Common myeloid progenitor, CD34-positive (primary cell): ENCODE measurements at regions not wholly inside any gene's neighbourhood (a gene's known extent, or its start where the extent isn't known, plus 50 kb on each side); places are given as distances from the start of the nearest gene placed in this dataset.

ENCODE experiments used
- CTCF ChIA-PET: fragments of 350-600 bp; sonication (Branson Sonifier 250); formaldehyde crosslinking; loops from one replicate; lab custom pipeline; 2021; ENCODE audit warnings: antibody characterized with exemption; lab: Charles Lee
- POLR2A ChIA-PET: fragments of 350-600 bp; sonication (Branson Sonifier 250); formaldehyde crosslinking; loops from one replicate; lab custom pipeline; 2021; ENCODE audit warnings: antibody characterized with exemption; lab: Charles Lee
- DNase-seq, 3 donors: peaks; one replicate each; pipeline versions ENCODE4 v3.0.0 to v3.0.0-alpha.2; 2013
- H3K27ac ChIP-seq, 2 experiments: 1 replicate in 1 of 2; 2 replicates in 1 of 2; pipeline ENCODE4 v1.7.0; 2013; ENCODE audit warnings: inconsistent platforms in 2 of 2, low read length in 2 of 2, mild to moderate bottlenecking in 2 of 2, low read depth in 1 of 2, moderate library complexity in 1 of 2; ENCODE audit not compliant: severe bottlenecking in 2 of 2, insufficient read depth in 1 of 2, poor library complexity in 1 of 2
- H3K27me3 ChIP-seq, 5 experiments: replicated peaks in 2 of 5; 1 replicate in 3 of 5; 2 replicates in 2 of 5; pipeline versions ENCODE4 v1.6.1 to v1.7.0; 2013; ENCODE audit warnings: low read length in 4 of 5, mild to moderate bottlenecking in 2 of 5, moderate library complexity in 2 of 5, inconsistent platforms in 1 of 5; ENCODE audit not compliant: insufficient read depth in 5 of 5, control insufficient read depth in 4 of 5
- H3K36me3 ChIP-seq, 4 experiments: 1 replicate in 2 of 4; 2 replicates in 2 of 4; pipeline versions ENCODE4 v1.6.1 to v1.7.0; 2013; ENCODE audit warnings: low read length in 3 of 4, control low read depth in 1 of 4, mild to moderate bottlenecking in 1 of 4; ENCODE audit not compliant: control insufficient read depth in 4 of 4, insufficient read depth in 4 of 4
- H3K4me1 ChIP-seq, 4 experiments: 1 replicate in 3 of 4; 2 replicates in 1 of 4; pipeline versions ENCODE4 v1.6.1 to v1.7.1; 2013; ENCODE audit warnings: low read length in 3 of 4, mild to moderate bottlenecking in 3 of 4, control low read depth in 1 of 4, inconsistent platforms in 1 of 4, moderate library complexity in 1 of 4; ENCODE audit not compliant: control insufficient read depth in 4 of 4, insufficient read depth in 4 of 4; ENCODE audit errors: control extremely low read depth in 1 of 4
- H3K4me3 ChIP-seq, 7 experiments: 1 replicate in 4 of 7; 2 replicates in 3 of 7; pipeline versions ENCODE4 v1.5.1 to v1.7.0; 2013; ENCODE audit warnings: mild to moderate bottlenecking in 7 of 7, low read length in 6 of 7, moderate library complexity in 6 of 7, inconsistent platforms in 2 of 7, low read depth in 2 of 7, control low read depth in 1 of 7; ENCODE audit not compliant: insufficient read depth in 4 of 7, control insufficient read depth in 1 of 7; ENCODE audit errors: extremely low read depth in 1 of 7
- H3K9me3 ChIP-seq, 5 experiments: 1 replicate in 4 of 5; 2 replicates in 1 of 5; pipeline versions ENCODE4 v1.6.1 to v1.7.1; 2013; ENCODE audit warnings: low read length in 4 of 5, mild to moderate bottlenecking in 2 of 5, inconsistent platforms in 1 of 5, low read depth in 1 of 5, moderate library complexity in 1 of 5; ENCODE audit not compliant: control insufficient read depth in 4 of 5, insufficient read depth in 2 of 5; ENCODE audit errors: control extremely low read depth in 1 of 5
- WGBS: methylation state at CpG from one replicate; pipeline ENCODE4 v1.1.5; 2013; ENCODE audit not compliant: insufficient coverage; 5-methylcytosine and 5-hydroxymethylcytosine counted together

DNA sequence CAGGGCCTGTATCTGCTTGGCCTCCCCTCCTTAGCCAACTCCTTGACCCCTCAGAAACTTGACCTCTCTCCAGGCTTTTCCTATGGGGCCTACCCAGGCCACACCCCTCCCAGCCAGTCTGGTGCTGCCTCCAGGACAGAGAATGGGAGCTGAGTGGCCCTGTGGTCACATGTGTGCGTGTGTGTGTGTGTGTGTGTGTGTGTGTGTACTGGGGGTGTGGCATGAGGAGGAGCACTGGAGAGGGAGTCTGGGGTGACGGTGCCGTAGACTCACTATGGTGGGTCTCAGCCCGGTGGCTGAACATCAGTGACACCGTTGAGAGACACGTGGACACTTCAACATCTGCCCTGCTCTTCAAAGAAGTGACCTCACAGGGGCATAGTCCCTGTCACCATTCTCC is 180.4 kb downstream of the ENGASE start:
- CTCF ChIA-PET: no interaction called here
- H3K9me3 ChIP-seq: no peaks in the 10 kb centered on the region
- H3K4me1 ChIP-seq: no peaks in the 10 kb centered on the region
- 88% methylated on average over 5 of the region's 6 CpGs for WGBS
- peaks cover 0 to 89% (median 14%) of the 10 kb centered on the region in 5 experiments for H3K27me3 ChIP-seq
- DNase-seq: no peak
- H3K4me3 ChIP-seq: no peak overlapping the region
- POLR2A ChIA-PET: no interaction called here
- no peaks in the 10 kb centered on the region for H3K36me3 ChIP-seq
- no peak overlapping the region for H3K27ac ChIP-seq

DNA sequence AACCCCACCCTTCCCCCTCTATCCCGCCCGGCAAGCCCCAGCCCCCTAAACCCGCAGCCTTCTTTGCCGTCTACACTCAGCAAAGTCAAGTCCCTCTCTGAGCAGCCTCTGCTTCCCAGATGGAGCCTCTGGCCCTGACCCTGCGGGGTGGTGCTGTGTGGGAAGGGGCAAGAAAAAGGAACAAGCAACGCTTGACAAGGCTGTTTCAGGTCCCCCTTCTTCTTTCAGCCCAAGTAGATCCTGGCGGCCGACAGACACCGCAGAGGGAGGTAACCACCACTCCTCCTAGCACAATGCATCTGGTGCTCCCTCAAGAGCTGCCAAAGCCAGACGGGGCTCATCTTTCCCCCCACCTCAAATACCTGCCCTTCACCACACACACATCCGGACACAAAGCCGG is 178.3 kb downstream of the ENGASE start:
- peak in 1 of 3 donors; percentile 5 for DNase-seq
- Histone ChIP-seq H3K4me1 (peaks cover 0 to 3% (median 1%) of the 10 kb centered on the region in 4 experiments), H3K36me3 (no peaks in the 10 kb centered on the region), H3K4me3 (no peak overlapping the region), H3K9me3 (no peaks in the 10 kb centered on the region), H3K27me3 (peaks cover 0 to 89% (median 18%) of the 10 kb centered on the region in 5 experiments), H3K27ac (no peak overlapping the region)
- ChIA-PET CTCF (no interaction called here), POLR2A (no interaction called here)
- 60% methylated on average over 8 of the region's 12 CpGs for WGBS

DNA sequence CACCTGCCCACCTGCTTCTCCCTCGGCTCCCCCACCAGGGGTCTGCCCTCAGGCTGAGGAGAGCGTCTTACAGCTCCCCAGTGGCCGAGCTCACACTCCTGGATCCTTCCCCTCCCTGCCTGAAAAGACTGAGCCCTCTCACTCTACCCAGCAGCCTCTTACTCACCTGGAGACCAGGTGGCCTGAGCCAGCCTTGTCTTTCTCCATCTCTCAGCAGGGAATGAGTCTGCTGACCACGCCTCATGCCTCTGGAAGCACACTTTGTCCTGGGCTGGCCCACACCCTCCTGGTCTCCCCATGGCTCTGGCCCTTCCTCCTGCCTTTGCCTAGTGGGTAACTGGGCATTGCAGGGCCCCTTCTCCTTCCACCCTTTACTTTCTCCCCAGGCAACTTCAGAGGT is 177.2 kb downstream of the ENGASE start:
- Histone ChIP-seq H3K4me1 (peaks cover 0 to 3% (median 1%) of the 10 kb centered on the region in 4 experiments), H3K27me3 (peaks cover 0 to 86% (median 15%) of the 10 kb centered on the region in 5 experiments), H3K36me3 (no peaks in the 10 kb centered on the region), H3K27ac (no peak overlapping the region), H3K4me3 (no peak overlapping the region), H3K9me3 (no peaks in the 10 kb centered on the region)
- 85% methylated on average over 2 of the region's 4 CpGs for WGBS
- ChIA-PET POLR2A (no interaction called here), CTCF (no interaction called here)
- no peak for DNase-seq

DNA sequence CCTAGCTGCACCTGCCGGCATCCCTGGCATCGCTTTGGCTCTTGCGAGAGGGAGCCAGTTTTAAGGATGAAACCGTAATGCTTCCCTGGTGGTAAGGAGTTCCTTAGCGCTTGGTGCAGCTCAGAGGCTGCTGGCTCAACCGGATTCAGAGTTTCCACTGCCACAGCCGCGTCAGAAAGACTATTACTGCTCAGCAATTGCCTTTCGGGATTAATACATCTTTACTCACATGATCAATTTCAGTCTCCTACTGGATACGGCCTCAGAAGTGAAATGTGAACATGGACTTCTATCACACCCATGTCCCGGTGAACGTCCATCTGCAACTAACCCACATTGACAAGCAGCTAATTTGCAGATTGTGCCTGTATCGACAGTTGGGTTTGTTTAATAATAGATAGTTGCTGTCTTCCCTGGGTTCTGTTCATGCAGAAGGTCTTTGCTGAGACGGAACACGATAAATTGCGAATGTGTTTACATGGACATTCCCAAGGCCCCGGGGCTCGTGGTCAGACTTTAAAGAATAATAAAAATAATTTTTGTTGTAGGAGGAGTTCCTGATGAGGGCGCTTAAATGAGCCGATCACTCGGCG is 175.4 kb downstream of the ENGASE start:
- WGBS: 86% methylated on average over 14 of the region's 22 CpGs
- no peak overlapping the region for H3K4me3 ChIP-seq
- H3K36me3 ChIP-seq: no peaks in the 10 kb centered on the region
- H3K27me3 ChIP-seq: peaks cover 0 to 84% (median 15%) of the 10 kb centered on the region in 5 experiments
- DNase-seq: no peak
- peaks cover 0 to 3% (median 1%) of the 10 kb centered on the region in 4 experiments for H3K4me1 ChIP-seq
- no peaks in the 10 kb centered on the region for H3K9me3 ChIP-seq
- H3K27ac ChIP-seq: no peak overlapping the region
- ChIA-PET CTCF (no interaction called here), POLR2A (interaction anchor here (0.6 kb wide), 1 partner anchor 273 kb away, joined by 3 read pairs; no protein-coding TSS in a partner anchor)

DNA sequence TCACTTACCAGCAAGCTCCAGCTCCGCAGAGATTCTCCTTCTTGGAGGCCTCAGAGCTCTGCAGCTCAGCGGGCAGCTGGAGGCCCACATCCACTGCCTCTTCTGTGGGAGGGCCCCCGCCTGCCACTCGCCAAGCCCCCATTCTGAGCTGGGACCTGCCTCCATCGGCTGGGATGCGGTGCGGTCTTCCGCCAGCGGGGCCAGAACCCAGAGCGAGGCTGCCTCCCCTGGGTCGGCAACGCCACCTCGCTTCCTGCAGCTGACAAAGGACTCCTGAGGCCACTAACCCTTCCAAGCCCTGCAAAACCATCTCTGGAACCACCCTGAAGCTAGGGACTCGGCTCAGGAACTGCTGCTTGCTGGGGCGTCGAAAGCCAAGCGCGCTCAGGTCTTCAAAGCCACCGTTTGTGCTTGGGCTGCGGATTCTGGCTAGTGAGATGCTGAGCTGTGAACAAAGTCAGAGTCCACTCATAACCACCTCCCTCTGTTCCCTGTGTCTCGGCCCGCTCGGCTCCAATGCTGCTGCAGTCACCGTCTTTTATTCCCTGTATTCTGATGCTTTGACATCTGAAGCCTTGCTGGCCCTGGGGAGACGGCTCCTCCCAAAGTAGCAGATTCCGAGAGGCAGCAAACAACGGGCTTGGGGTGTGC is 174.3 kb downstream of the ENGASE start:
- peaks cover 0 to 75% (median 12%) of the 10 kb centered on the region in 5 experiments for H3K27me3 ChIP-seq
- H3K4me1 ChIP-seq: peaks cover 0 to 3% (median 1%) of the 10 kb centered on the region in 4 experiments
- CTCF ChIA-PET: no interaction called here
- 65% methylated on average over 24 of the region's 27 CpGs for WGBS
- DNase-seq: no peak
- POLR2A ChIA-PET: no interaction called here
- H3K27ac ChIP-seq: no peak overlapping the region
- no peaks in the 10 kb centered on the region for H3K9me3 ChIP-seq
- H3K36me3 ChIP-seq: no peaks in the 10 kb centered on the region
- no peak overlapping the region for H3K4me3 ChIP-seq

DNA sequence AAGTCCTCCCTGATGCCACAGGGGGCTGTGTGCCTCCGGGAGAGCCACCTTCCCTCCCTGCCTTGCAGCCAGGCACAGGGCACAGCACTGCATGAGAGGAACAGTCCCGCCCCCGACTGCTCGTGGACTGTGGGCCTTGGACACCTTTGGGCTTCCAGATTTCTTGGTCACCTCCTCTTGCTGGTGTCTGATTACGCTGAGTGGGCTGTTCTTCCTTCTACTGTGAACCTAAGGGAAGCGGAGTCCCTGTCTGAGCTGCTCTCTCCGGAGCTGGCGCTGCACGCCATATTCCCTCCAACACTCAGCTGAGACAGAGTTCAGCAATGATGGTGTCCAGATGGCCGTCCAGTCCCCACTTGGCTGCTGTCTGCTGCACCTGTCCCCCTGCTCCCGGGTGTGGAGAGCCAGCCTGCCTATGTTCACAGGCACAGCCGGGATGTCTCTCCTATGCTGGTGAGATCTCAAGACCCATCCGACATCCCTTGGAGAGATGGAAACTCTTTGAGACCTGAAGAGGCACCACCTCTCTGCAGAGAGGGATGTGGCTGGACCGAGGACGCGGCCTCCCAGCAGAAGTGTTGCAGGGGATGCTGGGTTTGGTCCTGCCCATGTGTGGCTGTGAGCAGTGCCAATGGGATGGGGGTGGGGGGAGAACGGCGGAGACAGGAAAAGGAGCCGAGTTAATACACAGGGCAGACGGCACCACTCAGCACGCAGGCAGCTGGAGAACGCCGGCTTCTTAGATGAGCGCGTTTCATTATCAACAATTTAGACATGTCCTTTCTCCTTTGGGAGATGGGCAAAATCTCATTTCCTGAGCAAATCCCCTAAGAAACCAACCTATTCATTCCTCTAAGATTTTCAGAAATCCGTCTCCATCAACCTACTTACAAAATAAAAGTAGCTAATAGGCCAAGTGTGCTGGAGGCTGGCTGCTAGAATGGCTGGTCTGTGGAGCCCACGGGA is 171.9 kb downstream of the ENGASE start:
- Histone ChIP-seq H3K27ac (no peak overlapping the region), H3K9me3 (no peaks in the 10 kb centered on the region), H3K36me3 (no peaks in the 10 kb centered on the region), H3K27me3 (peaks cover 0 to 65% (median 6%) of the 10 kb centered on the region in 5 experiments), H3K4me1 (peaks cover 0 to 3% (median 1%) of the 10 kb centered on the region in 4 experiments), H3K4me3 (no peak overlapping the region)
- CTCF ChIA-PET: no interaction called here
- no peak for DNase-seq
- POLR2A ChIA-PET: no interaction called here
- 82% methylated on average over 26 of the region's 27 CpGs for WGBS
